GM12891 (cell line): ENCODE measurements at regions not wholly inside any gene's neighbourhood (a gene's known extent, or its start where the extent isn't known, plus 50 kb on each side); places are given as distances from the start of the nearest gene placed in this dataset.

Experiments
- POLR2A ChIP-seq: IDR thresholded peaks from 2 replicates; pipeline ENCODE4 v1.6.1; 2011; ENCODE audit warnings: low read depth, low read length, control low read depth
- POLR2AphosphoS5 ChIP-seq: IDR thresholded peaks from 2 replicates; pipeline ENCODE4 v1.6.1; 2011; ENCODE audit warnings: low read depth, low read length, control low read depth

- no peak for TF ChIP-seq POLR2A
- no peak for TF ChIP-seq POLR2AphosphoS5
Measured at GRCh38 chr7:33760834-33761233, 144.5 kb upstream of the BMPER start.
